PC-9 (cell line): ENCODE measurements at regions not wholly inside any gene's neighbourhood (a gene's known extent, or its start where the extent isn't known, plus 50 kb on each side); places are given as distances from the start of the nearest gene placed in this dataset.

Experiments used
- EZH2 ChIP-seq: fragments of 200-600 bp; sonication (generic); IDR thresholded peaks from 2 replicates; pipeline ENCODE4 v1.8.0; 2017; ENCODE audit warnings: antibody characterized with exemption, low read depth
- TF ChIP-seq, protein P1 (sequence below): fragments of 200-600 bp; sonication (generic); conservative IDR thresholded peaks from 2 replicates; pipeline ENCODE4 v1.6.1; 2017; ENCODE audit warnings: mixed run types, antibody characterized with exemption, mild to moderate bottlenecking, moderate library complexity

GRCh38 chr7:148944935-148945934, 61.1 kb upstream of the EZH2 start:
- TF ChIP-seq, protein P1, sequence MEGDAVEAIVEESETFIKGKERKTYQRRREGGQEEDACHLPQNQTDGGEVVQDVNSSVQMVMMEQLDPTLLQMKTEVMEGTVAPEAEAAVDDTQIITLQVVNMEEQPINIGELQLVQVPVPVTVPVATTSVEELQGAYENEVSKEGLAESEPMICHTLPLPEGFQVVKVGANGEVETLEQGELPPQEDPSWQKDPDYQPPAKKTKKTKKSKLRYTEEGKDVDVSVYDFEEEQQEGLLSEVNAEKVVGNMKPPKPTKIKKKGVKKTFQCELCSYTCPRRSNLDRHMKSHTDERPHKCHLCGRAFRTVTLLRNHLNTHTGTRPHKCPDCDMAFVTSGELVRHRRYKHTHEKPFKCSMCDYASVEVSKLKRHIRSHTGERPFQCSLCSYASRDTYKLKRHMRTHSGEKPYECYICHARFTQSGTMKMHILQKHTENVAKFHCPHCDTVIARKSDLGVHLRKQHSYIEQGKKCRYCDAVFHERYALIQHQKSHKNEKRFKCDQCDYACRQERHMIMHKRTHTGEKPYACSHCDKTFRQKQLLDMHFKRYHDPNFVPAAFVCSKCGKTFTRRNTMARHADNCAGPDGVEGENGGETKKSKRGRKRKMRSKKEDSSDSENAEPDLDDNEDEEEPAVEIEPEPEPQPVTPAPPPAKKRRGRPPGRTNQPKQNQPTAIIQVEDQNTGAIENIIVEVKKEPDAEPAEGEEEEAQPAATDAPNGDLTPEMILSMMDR: no peak
- TF ChIP-seq EZH2: no peak
